ENCODE measurements at regions not wholly inside any gene's neighbourhood (a gene's known extent, or its start where the extent isn't known, plus 50 kb on each side); places are given as distances from the start of the nearest gene placed in this dataset.

- H3K4me3 ChIP-seq (ENCODE audit: low read length), result no peak overlapping the region
- H3K27me3 ChIP-seq (ENCODE audit: insufficient read depth, low read length), result no peaks in the 10 kb centered on the region
- no peaks in the 10 kb centered on the region for H3K4me1 ChIP-seq (ENCODE audit: insufficient read depth, low read length)
- no peaks in the 10 kb centered on the region for H3K9me3 ChIP-seq (ENCODE audit: low read depth, low read length)
Measured at GRCh38 chr2:118607641-118608040, 239.8 kb downstream of the EN1 start.

- Histone ChIP-seq H3K27me3 (ENCODE audit: insufficient read depth, low read length) (no peaks in the 10 kb centered on the region), H3K9me3 (ENCODE audit: low read depth, low read length) (no peaks in the 10 kb centered on the region), H3K4me1 (ENCODE audit: insufficient read depth, low read length) (no peaks in the 10 kb centered on the region), H3K4me3 (ENCODE audit: low read length) (no peak overlapping the region)
Measured at GRCh38 chr2:118604811-118605210, 242.6 kb downstream of the EN1 start.

- no peaks in the 10 kb centered on the region for H3K27me3 ChIP-seq (ENCODE audit: insufficient read depth, low read length)
- H3K4me3 ChIP-seq (ENCODE audit: low read length), result no peak overlapping the region
- H3K9me3 ChIP-seq (ENCODE audit: low read depth, low read length), result no peaks in the 10 kb centered on the region
- no peaks in the 10 kb centered on the region for H3K4me1 ChIP-seq (ENCODE audit: insufficient read depth, low read length)
Measured at GRCh38 chr2:118604371-118604770, 243.1 kb downstream of the EN1 start.

- H3K27me3 ChIP-seq (ENCODE audit: insufficient read depth, low read length), result no peaks in the 10 kb centered on the region
- no peaks in the 10 kb centered on the region for H3K4me1 ChIP-seq (ENCODE audit: insufficient read depth, low read length)
- H3K4me3 ChIP-seq (ENCODE audit: low read length), result no peak overlapping the region
- H3K9me3 ChIP-seq (ENCODE audit: low read depth, low read length), result no peaks in the 10 kb centered on the region
Measured at GRCh38 chr2:118599141-118599540, 248.3 kb downstream of the EN1 start.

GRCh38 chr2:118596620-118597019 lies 250.8 kb downstream of the EN1 start:
- H3K4me3 ChIP-seq (ENCODE audit: low read length), result no peak overlapping the region
- H3K9me3 ChIP-seq (ENCODE audit: low read depth, low read length), result no peaks in the 10 kb centered on the region
- no peaks in the 10 kb centered on the region for H3K4me1 ChIP-seq (ENCODE audit: insufficient read depth, low read length)

GRCh38 chr2:118593257-118593656 lies 254.2 kb downstream of the EN1 start:
- Histone ChIP-seq H3K27me3 (ENCODE audit: insufficient read depth, low read length) (no peaks in the 10 kb centered on the region), H3K4me1 (ENCODE audit: insufficient read depth, low read length) (no peaks in the 10 kb centered on the region), H3K4me3 (ENCODE audit: low read length) (no peak overlapping the region), H3K9me3 (ENCODE audit: low read depth, low read length) (no peaks in the 10 kb centered on the region)

More at GRCh38 chr2:118596620-118597019, 250.8 kb downstream of the EN1 start:
- no peaks in the 10 kb centered on the region for H3K27me3 ChIP-seq (ENCODE audit: insufficient read depth, low read length)

- Histone ChIP-seq H3K4me3 (ENCODE audit: low read length) (no peak overlapping the region), H3K9me3 (ENCODE audit: low read depth, low read length) (no peaks in the 10 kb centered on the region), H3K4me1 (ENCODE audit: insufficient read depth, low read length) (no peaks in the 10 kb centered on the region), H3K27me3 (ENCODE audit: insufficient read depth, low read length) (no peaks in the 10 kb centered on the region)
Measured at GRCh38 chr2:118591223-118591622, 256.2 kb downstream of the EN1 start.

- no peaks in the 10 kb centered on the region for H3K9me3 ChIP-seq (ENCODE audit: low read depth, low read length)
- H3K27me3 ChIP-seq (ENCODE audit: insufficient read depth, low read length), result no peaks in the 10 kb centered on the region
- no peak overlapping the region for H3K4me3 ChIP-seq (ENCODE audit: low read length)
- no peaks in the 10 kb centered on the region for H3K4me1 ChIP-seq (ENCODE audit: insufficient read depth, low read length)
Measured at GRCh38 chr2:118589721-118590120, 257.7 kb downstream of the EN1 start.

GRCh38 chr2:118588850-118589249 lies 258.6 kb downstream of the EN1 start:
- H3K4me1 ChIP-seq (ENCODE audit: insufficient read depth, low read length), result no peaks in the 10 kb centered on the region
- no peaks in the 10 kb centered on the region for H3K9me3 ChIP-seq (ENCODE audit: low read depth, low read length)
- H3K4me3 ChIP-seq (ENCODE audit: low read length), result no peak overlapping the region
- H3K27me3 ChIP-seq (ENCODE audit: insufficient read depth, low read length), result no peaks in the 10 kb centered on the region

- H3K27me3 ChIP-seq (ENCODE audit: insufficient read depth, low read length), result no peaks in the 10 kb centered on the region
- H3K9me3 ChIP-seq (ENCODE audit: low read depth, low read length), result no peaks in the 10 kb centered on the region
- no peak overlapping the region for H3K4me3 ChIP-seq (ENCODE audit: low read length)
- H3K4me1 ChIP-seq (ENCODE audit: insufficient read depth, low read length), result no peaks in the 10 kb centered on the region
Measured at GRCh38 chr2:118586312-118586711, 261.1 kb downstream of the EN1 start.

- no peaks in the 10 kb centered on the region for H3K9me3 ChIP-seq (ENCODE audit: low read depth, low read length)
- no peaks in the 10 kb centered on the region for H3K4me1 ChIP-seq (ENCODE audit: insufficient read depth, low read length)
- H3K27me3 ChIP-seq (ENCODE audit: insufficient read depth, low read length), result no peaks in the 10 kb centered on the region
- H3K4me3 ChIP-seq (ENCODE audit: low read length), result no peak overlapping the region
Measured at GRCh38 chr2:118584877-118585276, 262.6 kb downstream of the EN1 start.

- no peak overlapping the region for H3K4me3 ChIP-seq (ENCODE audit: low read length)
- H3K9me3 ChIP-seq (ENCODE audit: low read depth, low read length), result no peaks in the 10 kb centered on the region
Measured at GRCh38 chr2:118584062-118584749, 263.2 kb downstream of the EN1 start.

GRCh38 chr2:118582058-118582457 lies 265.4 kb downstream of the EN1 start:
- no peaks in the 10 kb centered on the region for H3K4me1 ChIP-seq (ENCODE audit: insufficient read depth, low read length)
- H3K4me3 ChIP-seq (ENCODE audit: low read length), result no peak overlapping the region
- H3K27me3 ChIP-seq (ENCODE audit: insufficient read depth, low read length), result no peaks in the 10 kb centered on the region
- H3K9me3 ChIP-seq (ENCODE audit: low read depth, low read length), result no peaks in the 10 kb centered on the region

More at GRCh38 chr2:118584062-118584749, 263.2 kb downstream of the EN1 start:
- H3K27me3 ChIP-seq (ENCODE audit: insufficient read depth, low read length), result no peaks in the 10 kb centered on the region
- no peaks in the 10 kb centered on the region for H3K4me1 ChIP-seq (ENCODE audit: insufficient read depth, low read length)

- no peaks in the 10 kb centered on the region for H3K27me3 ChIP-seq (ENCODE audit: insufficient read depth, low read length)
- H3K4me3 ChIP-seq (ENCODE audit: low read length), result no peak overlapping the region
- no peaks in the 10 kb centered on the region for H3K9me3 ChIP-seq (ENCODE audit: low read depth, low read length)
- H3K4me1 ChIP-seq (ENCODE audit: insufficient read depth, low read length), result no peaks in the 10 kb centered on the region
Measured at GRCh38 chr2:118580651-118581050, 266.8 kb downstream of the EN1 start.

- H3K9me3 ChIP-seq (ENCODE audit: low read depth, low read length), result no peaks in the 10 kb centered on the region
- H3K27me3 ChIP-seq (ENCODE audit: insufficient read depth, low read length), result no peaks in the 10 kb centered on the region
- no peak overlapping the region for H3K4me3 ChIP-seq (ENCODE audit: low read length)
- no peaks in the 10 kb centered on the region for H3K4me1 ChIP-seq (ENCODE audit: insufficient read depth, low read length)
Measured at GRCh38 chr2:118580107-118580506, 267.3 kb downstream of the EN1 start.

- H3K4me1 ChIP-seq (ENCODE audit: insufficient read depth, low read length), result no peaks in the 10 kb centered on the region
- H3K4me3 ChIP-seq (ENCODE audit: low read length), result no peak overlapping the region
- H3K27me3 ChIP-seq (ENCODE audit: insufficient read depth, low read length), result no peaks in the 10 kb centered on the region
- no peaks in the 10 kb centered on the region for H3K9me3 ChIP-seq (ENCODE audit: low read depth, low read length)
Measured at GRCh38 chr2:118577202-118577601, 270.2 kb downstream of the EN1 start.

All from mononuclear cell (primary cell).